CD4-positive, alpha-beta T cell treated with Interleukin-4 for 4 hours (primary cell): ENCODE measurements at regions not wholly inside any gene's neighbourhood (a gene's known extent, or its start where the extent isn't known, plus 50 kb on each side); places are given as distances from the start of the nearest gene placed in this dataset.

Experiments used
- DNase-seq: peaks from one replicate; pipeline ENCODE4 v3.0.0-alpha.2; 2020

GRCh38 chr20:52775786-52776185 lies 196.4 kb upstream of the TSHZ2 start:
- DNase-seq = no peak

- DNase-seq = no peak
Measured at GRCh38 chr20:52768694-52769093, 203.5 kb upstream of the TSHZ2 start.

- no peak for DNase-seq
Measured at GRCh38 chr20:52766645-52767435, 205.3 kb upstream of the TSHZ2 start.

GRCh38 chr20:52763321-52763853 lies 208.8 kb upstream of the TSHZ2 start:
- DNase-seq = no peak

GRCh38 chr20:52761867-52762266 lies 210.3 kb upstream of the TSHZ2 start:
- DNase-seq = no peak

GRCh38 chr20:52760791-52761190 lies 211.4 kb upstream of the TSHZ2 start:
- no peak for DNase-seq

- DNase-seq = no peak
Measured at GRCh38 chr20:52757411-52757810, 214.7 kb upstream of the TSHZ2 start.

- no peak for DNase-seq
Measured at GRCh38 chr20:52755744-52756143, 216.4 kb upstream of the TSHZ2 start.

GRCh38 chr20:52754366-52754765 lies 217.8 kb upstream of the TSHZ2 start:
- no peak for DNase-seq

GRCh38 chr20:52752023-52752422 lies 220.1 kb upstream of the TSHZ2 start:
- DNase-seq = no peak

- no peak for DNase-seq
Measured at GRCh38 chr20:52751571-52751970, 220.6 kb upstream of the TSHZ2 start.

GRCh38 chr20:52749938-52750337 lies 222.2 kb upstream of the TSHZ2 start:
- no peak for DNase-seq

- DNase-seq = no peak
Measured at GRCh38 chr20:52748990-52749389, 223.2 kb upstream of the TSHZ2 start.

GRCh38 chr20:52748285-52748932 lies 223.7 kb upstream of the TSHZ2 start:
- DNase-seq = no peak

GRCh38 chr20:52747845-52748284 lies 224.3 kb upstream of the TSHZ2 start:
- DNase-seq = no peak

- no peak for DNase-seq
Measured at GRCh38 chr20:52746770-52747169, 225.4 kb upstream of the TSHZ2 start.

- no peak for DNase-seq
Measured at GRCh38 chr20:52746190-52746589, 226.0 kb upstream of the TSHZ2 start.

GRCh38 chr20:52744441-52744840 lies 227.7 kb upstream of the TSHZ2 start:
- no peak for DNase-seq

GRCh38 chr20:52738081-52738480 lies 234.1 kb upstream of the TSHZ2 start:
- no peak for DNase-seq

- DNase-seq = no peak
Measured at GRCh38 chr20:52736507-52736906, 235.7 kb upstream of the TSHZ2 start.

- DNase-seq = no peak
Measured at GRCh38 chr20:52731093-52731492, 241.1 kb upstream of the TSHZ2 start.

GRCh38 chr20:52727740-52728456 lies 244.3 kb upstream of the TSHZ2 start:
- no peak for DNase-seq

GRCh38 chr20:52724541-52724940 lies 247.6 kb upstream of the TSHZ2 start:
- no peak for DNase-seq
